GM18861 (cell line): ENCODE measurements at regions not wholly inside any gene's neighbourhood (a gene's known extent, or its start where the extent isn't known, plus 50 kb on each side); places are given as distances from the start of the nearest gene placed in this dataset.

Experiments used
- ATAC-seq: cut with Tn5 transposase; IDR thresholded peaks from one replicate; pipeline ENCODE4 v1.9.1; 2021; ENCODE audit not compliant: unreplicated experiment

GRCh38 chr20:40457404-40457803 lies 231.6 kb downstream of the MAFB start:
- ATAC-seq, result no peak

- ATAC-seq, result no peak
Measured at GRCh38 chr20:40452758-40453157, 236.3 kb downstream of the MAFB start.

- ATAC-seq, result no peak
Measured at GRCh38 chr20:40451552-40451951, 237.5 kb downstream of the MAFB start.

GRCh38 chr20:40449974-40450616 lies 238.9 kb downstream of the MAFB start:
- no peak for ATAC-seq

GRCh38 chr20:40449144-40449690 lies 239.8 kb downstream of the MAFB start:
- no peak for ATAC-seq

- no peak for ATAC-seq
Measured at GRCh38 chr20:40446888-40447287, 242.1 kb downstream of the MAFB start.

- no peak for ATAC-seq
Measured at GRCh38 chr20:40444516-40444915, 244.5 kb downstream of the MAFB start.

- no peak for ATAC-seq
Measured at GRCh38 chr20:40443753-40444152, 245.3 kb downstream of the MAFB start.

GRCh38 chr20:40442181-40442963 lies 246.7 kb downstream of the MAFB start:
- ATAC-seq, result no peak

GRCh38 chr20:40441771-40442170 lies 247.3 kb downstream of the MAFB start:
- ATAC-seq, result no peak

- ATAC-seq, result no peak
Measured at GRCh38 chr20:40438161-40438830, 250.7 kb downstream of the MAFB start.

- ATAC-seq, result no peak
Measured at GRCh38 chr20:40436011-40436410, 253.0 kb downstream of the MAFB start.

GRCh38 chr20:40435146-40435895 lies 253.7 kb downstream of the MAFB start:
- ATAC-seq, result no peak

- ATAC-seq, result no peak
Measured at GRCh38 chr20:40434122-40434521, 254.9 kb downstream of the MAFB start.

- ATAC-seq, result no peak
Measured at GRCh38 chr20:40433341-40433861, 255.6 kb downstream of the MAFB start.

- no peak for ATAC-seq
Measured at GRCh38 chr20:40431611-40432010, 257.4 kb downstream of the MAFB start.

GRCh38 chr20:40431112-40431511 lies 257.9 kb downstream of the MAFB start:
- ATAC-seq, result no peak

GRCh38 chr20:40427026-40427425 lies 262.0 kb downstream of the MAFB start:
- ATAC-seq, result no peak

GRCh38 chr20:40424695-40425094 lies 264.3 kb downstream of the MAFB start:
- ATAC-seq, result no peak

GRCh38 chr20:40422656-40423055 lies 266.4 kb downstream of the MAFB start:
- no peak for ATAC-seq

- no peak for ATAC-seq
Measured at GRCh38 chr20:40416274-40416673, 272.8 kb downstream of the MAFB start.
